Hematopoietic multipotent progenitor cell treated with erythropoietin and hydrocortisone succinate and interleukin-3 and kit ligand, for 17 days (in vitro differentiated cells): ENCODE measurements at regions not wholly inside any gene's neighbourhood (a gene's known extent, or its start where the extent isn't known, plus 50 kb on each side); places are given as distances from the start of the nearest gene placed in this dataset.

ENCODE experiments used
- DNase-seq: peaks from one replicate; pipeline ENCODE4 v3.0.0-alpha.2; 2015; ENCODE audit warnings: low spot score

GRCh38 chr6:153625089-153625488 lies 414.0 kb upstream of the OPRM1 start:
- DNase-seq = no peak

GRCh38 chr6:153624528-153624927 lies 414.5 kb upstream of the OPRM1 start:
- DNase-seq = no peak

GRCh38 chr6:153623496-153623895 lies 415.5 kb upstream of the OPRM1 start:
- no peak for DNase-seq

DNA sequence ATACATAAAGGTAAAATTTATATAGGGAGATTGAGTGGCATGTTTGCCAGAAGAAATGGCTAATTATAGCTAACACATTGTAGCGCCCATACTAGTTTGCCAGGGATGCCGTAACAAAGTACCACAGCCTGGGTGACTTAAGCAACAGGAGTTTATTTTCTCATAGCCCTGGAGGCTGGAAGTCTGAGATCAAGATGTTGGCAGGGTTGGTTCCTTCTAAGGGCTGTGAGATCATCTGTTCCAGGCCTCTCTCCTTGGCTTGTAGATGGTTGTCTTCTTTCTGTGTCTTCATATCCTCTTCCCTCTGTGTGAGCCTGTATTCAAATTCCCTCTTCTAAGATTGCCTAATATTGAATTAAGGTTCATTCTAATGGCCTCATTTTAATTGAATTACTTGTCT lies 417.5 kb upstream of the OPRM1 start:
- DNase-seq = no peak

- no peak for DNase-seq
Observed at GRCh38 chr6:153621070-153621469, 418.0 kb upstream of the OPRM1 start.

DNA sequence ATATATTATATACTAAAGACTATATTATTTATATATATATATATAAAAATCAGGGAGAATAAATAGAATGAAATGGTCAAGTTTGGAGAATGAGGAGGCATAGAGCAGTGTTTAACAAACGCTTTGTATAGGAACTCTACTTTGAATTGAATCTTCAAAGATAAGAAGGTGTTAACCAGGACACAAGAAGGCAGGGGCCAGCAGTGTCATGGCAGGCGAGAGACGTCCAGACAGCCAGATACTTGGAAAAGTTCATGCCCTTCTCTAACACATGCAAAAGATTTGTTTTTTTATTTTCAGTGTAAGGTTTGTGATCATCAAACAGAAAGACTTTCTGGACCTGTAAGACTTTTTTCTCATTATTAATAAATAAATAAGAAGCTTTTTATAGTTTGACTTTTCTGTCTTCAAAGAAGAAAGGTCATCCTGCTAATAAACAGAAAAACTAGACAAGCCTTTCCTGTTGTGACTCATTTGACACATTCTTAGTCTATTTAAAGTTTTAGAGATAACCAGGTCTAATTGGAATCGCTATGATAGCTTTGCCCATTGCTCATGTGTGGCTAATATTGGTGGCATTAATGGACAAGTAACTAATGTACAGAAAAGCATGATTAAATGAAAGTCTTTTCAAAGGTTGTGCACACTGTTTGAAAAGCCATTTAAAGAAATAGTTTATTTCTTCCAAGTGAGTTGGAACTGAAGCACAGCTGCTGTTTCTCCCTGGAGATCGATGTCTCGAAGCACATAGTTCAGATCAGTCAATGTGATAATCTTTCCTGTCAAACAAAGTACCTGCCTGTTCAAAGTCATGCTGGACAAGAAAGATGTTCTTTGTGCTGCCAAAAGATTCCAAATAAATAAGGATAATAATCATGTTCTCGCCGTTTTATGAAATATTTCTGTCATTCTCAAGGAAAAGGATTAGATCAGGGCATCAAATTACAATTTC lies 420.4 kb upstream of the OPRM1 start:
- DNase-seq = no peak

GRCh38 chr6:153616506-153616905 lies 422.5 kb upstream of the OPRM1 start:
- no peak for DNase-seq

GRCh38 chr6:153613719-153614455 lies 425.2 kb upstream of the OPRM1 start:
- DNase-seq = no peak

DNA sequence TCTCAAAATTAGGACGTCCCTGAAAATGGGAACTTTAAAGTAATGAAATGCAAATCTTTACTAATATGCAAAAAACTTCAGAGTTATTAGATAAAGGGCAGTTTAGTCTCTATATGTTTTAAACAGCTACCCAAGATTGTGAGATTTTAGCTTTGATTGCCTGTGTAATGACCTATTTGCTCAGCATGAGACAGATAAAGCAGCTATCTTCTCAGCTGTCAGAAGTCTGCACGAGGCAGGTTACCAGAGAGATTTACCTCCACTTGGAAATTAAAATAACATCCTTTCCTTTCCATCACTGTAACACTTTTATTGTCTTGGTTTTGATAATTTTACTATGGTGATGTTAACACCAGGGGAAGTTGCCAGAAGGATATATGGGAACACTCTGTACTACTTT lies 436.6 kb upstream of the OPRM1 start:
- DNase-seq = no peak

- DNase-seq = no peak
Observed at GRCh38 chr6:153599901-153600300, 439.1 kb upstream of the OPRM1 start.

GRCh38 chr6:153595903-153596302 lies 443.1 kb upstream of the OPRM1 start:
- DNase-seq = no peak

- no peak for DNase-seq
Observed at GRCh38 chr6:153594871-153595270, 444.2 kb upstream of the OPRM1 start.

GRCh38 chr6:153591159-153591558 lies 447.9 kb upstream of the OPRM1 start:
- no peak for DNase-seq

- DNase-seq = no peak
Observed at GRCh38 chr6:153590411-153590810, 448.6 kb upstream of the OPRM1 start.

DNA sequence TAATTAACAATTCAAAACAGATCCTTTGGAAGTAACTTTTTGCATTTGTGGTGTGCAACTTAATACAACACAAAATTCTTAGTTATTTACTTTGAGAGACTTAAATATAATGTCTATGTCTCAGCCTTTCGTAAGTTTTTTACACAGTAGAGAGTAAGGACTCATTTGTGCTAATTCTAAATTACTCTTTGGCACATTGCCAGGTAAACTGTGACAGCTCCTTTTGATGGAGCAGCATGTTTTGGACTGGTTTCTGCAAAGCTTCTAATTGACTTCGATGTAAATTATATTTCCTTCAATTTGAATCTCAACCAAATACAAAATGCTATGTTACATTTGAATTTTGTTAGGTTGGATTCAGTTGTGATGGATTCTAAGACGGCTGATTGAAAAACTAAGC lies 450.7 kb upstream of the OPRM1 start:
- no peak for DNase-seq

GRCh38 chr6:153583685-153584084 lies 452.6 kb upstream of the RGS17 start:
- no peak for DNase-seq

DNA sequence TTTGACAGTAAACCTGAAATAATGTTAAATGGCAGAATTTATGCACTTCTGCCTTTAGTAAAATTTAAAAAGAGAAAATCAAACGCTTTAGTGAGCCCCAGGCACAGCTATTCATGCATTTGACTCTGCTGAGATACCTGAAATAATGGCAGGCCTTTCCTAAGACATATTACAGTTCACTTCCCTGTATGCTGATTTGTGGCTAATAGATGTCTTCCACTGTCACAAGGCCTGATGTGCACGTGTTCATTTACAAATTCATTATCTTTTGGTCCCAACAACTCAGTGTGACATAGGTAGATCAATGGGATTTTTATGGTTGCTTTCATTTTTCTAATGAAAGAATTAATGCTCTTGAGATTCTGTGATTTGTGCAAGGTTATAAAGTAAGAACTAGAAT lies 449.7 kb upstream of the RGS17 start:
- DNase-seq = no peak

GRCh38 chr6:153575528-153575927 lies 444.4 kb upstream of the RGS17 start:
- no peak for DNase-seq

GRCh38 chr6:153574231-153574630 lies 443.1 kb upstream of the RGS17 start:
- no peak for DNase-seq

DNA sequence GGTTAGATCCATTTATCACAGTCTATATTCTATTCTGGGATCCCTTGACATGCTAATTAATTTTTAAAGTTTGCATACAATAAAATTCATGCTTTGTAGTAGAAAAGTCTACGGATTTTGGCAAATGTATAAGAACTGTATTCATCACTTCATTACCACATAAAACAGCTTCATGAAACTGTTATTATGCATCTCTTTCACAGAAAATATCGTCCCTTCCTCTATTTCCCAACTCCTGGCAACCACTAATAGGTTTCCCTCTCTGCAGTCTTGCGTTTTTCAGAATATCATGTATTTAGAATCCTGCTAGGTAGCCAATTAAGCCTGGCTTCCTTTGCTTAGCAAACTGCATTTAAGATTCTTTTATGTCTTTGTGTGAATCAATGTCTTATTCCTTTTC lies 441.3 kb upstream of the RGS17 start:
- no peak for DNase-seq

GRCh38 chr6:153568628-153569027 lies 437.5 kb upstream of the RGS17 start:
- no peak for DNase-seq

GRCh38 chr6:153564803-153565202 lies 433.7 kb upstream of the RGS17 start:
- DNase-seq = no peak

- no peak for DNase-seq
Observed at GRCh38 chr6:153563001-153563400, 431.9 kb upstream of the RGS17 start.
